ENCODE measurements at regions not wholly inside any gene's neighbourhood (a gene's known extent, or its start where the extent isn't known, plus 50 kb on each side); places are given as distances from the start of the nearest gene placed in this dataset.

DNA sequence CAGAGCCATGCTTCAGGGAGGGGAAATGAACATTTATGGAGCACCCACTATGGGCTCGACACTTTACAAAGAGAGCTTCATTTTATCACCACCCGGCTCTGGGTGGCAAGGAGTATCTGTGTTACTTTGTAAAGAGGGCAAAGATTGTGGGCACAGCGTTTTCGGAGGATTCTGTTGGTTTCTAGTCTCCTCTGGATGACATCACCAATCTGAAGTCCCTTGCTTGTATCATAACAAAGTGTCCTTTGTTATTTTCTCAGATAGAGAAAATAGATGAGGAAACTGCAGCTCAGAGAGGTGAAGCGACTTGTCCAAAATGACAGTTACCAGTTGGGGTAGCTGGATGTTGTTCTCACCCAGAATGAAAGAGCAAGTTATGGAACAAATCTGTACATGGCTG is 162.8 kb downstream of the GLI2 start:
- Histone ChIP-seq H3K27me3 (replicated peaks in 1 of 2; ENCODE audit: control insufficient read depth in 2 of 2, insufficient read depth in 2 of 2, low read length in 1 of 2) (peaks cover 0 to 4% of the 10 kb centered on the region in 2 experiments; a peak in 3 of 4 replicates), H3K4me3 (no peak overlapping the region), H4K20me1 (ENCODE audit: control insufficient read depth, insufficient read depth) (no peaks in the 10 kb centered on the region), H3K9ac (ENCODE audit: control insufficient read depth, insufficient read depth, low read length) (no peak overlapping the region), H3K79me2 (ENCODE audit: control insufficient read depth, insufficient read depth, low read length) (no peaks in the 10 kb centered on the region), H3K4me2 (ENCODE audit: control insufficient read depth, insufficient read depth) (no peak overlapping the region), H3K9me3 (replicated peaks; ENCODE audit: control insufficient read depth, insufficient read depth, low read length) (no peaks in the 10 kb centered on the region), H2AFZ (ENCODE audit: control insufficient read depth, low read depth, low read length) (no peak overlapping the region), H3K27ac (ENCODE audit: control insufficient read depth, insufficient read depth) (no peak overlapping the region), H3K4me1 (ENCODE audit: control insufficient read depth, insufficient read depth, low read length) (no peaks in the 10 kb centered on the region), H3K36me3 (ENCODE audit: control insufficient read depth in 2 of 2, insufficient read depth in 2 of 2, low read length in 1 of 2) (no peaks in the 10 kb centered on the region)
- 40% methylated on average over 5 of the region's 5 CpGs for WGBS (ENCODE audit: insufficient coverage, insufficient replicate concordance, low lambda C conversion rate, missing lambda C conversion rate)
- FAIRE-seq (no peak), DNase-seq (ENCODE audit: low read depth, low spot score) (no peak), ATAC-seq (no peak)
- POLR2A ChIA-PET: no interaction called here
- no TSS peak for BruUV-seq (replicated peaks)
- SMC1A ChIA-PET (ENCODE audit: uncharacterized antibody, unreplicated experiment): interaction anchor here (0.7 to 1.6 kb wide), 2 partner anchors 13 to 14 kb away, joined by 3 read pairs; no protein-coding TSS in a partner anchor
- CTCF ChIA-PET: no interaction called here
- intact Hi-C loops (cut with micrococcal nuclease; ENCODE audit: unreplicated experiment): no loop called here
- TF ChIP-seq, protein P1, sequence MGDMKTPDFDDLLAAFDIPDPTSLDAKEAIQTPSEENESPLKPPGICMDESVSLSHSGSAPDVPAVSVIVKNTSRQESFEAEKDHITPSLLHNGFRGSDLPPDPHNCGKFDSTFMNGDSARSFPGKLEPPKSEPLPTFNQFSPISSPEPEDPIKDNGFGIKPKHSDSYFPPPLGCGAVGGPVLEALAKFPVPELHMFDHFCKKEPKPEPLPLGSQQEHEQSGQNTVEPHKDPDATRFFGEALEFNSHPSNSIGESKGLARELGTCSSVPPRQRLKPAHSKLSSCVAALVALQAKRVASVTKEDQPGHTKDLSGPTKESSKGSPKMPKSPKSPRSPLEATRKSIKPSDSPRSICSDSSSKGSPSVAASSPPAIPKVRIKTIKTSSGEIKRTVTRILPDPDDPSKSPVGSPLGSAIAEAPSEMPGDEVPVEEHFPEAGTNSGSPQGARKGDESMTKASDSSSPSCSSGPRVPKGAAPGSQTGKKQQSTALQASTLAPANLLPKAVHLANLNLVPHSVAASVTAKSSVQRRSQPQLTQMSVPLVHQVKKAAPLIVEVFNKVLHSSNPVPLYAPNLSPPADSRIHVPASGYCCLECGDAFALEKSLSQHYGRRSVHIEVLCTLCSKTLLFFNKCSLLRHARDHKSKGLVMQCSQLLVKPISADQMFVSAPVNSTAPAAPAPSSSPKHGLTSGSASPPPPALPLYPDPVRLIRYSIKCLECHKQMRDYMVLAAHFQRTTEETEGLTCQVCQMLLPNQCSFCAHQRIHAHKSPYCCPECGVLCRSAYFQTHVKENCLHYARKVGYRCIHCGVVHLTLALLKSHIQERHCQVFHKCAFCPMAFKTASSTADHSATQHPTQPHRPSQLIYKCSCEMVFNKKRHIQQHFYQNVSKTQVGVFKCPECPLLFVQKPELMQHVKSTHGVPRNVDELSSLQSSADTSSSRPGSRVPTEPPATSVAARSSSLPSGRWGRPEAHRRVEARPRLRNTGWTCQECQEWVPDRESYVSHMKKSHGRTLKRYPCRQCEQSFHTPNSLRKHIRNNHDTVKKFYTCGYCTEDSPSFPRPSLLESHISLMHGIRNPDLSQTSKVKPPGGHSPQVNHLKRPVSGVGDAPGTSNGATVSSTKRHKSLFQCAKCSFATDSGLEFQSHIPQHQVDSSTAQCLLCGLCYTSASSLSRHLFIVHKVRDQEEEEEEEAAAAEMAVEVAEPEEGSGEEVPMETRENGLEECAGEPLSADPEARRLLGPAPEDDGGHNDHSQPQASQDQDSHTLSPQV (IDR thresholded peaks at IDR 0.05): no peak
- no peak for TF ChIP-seq RAD21 (IDR thresholded peaks at IDR 0.05; ENCODE audit: insufficient read depth, low read depth, low read length)
- no peak for TF ChIP-seq SPI1 (IDR thresholded peaks at IDR 0.05; ENCODE audit: borderline replicate concordance, insufficient read depth, low read depth, low read length)
- TF ChIP-seq RBBP5 (conservative IDR thresholded peaks at IDR 0.05): no peak
- TF ChIP-seq, protein P2, sequence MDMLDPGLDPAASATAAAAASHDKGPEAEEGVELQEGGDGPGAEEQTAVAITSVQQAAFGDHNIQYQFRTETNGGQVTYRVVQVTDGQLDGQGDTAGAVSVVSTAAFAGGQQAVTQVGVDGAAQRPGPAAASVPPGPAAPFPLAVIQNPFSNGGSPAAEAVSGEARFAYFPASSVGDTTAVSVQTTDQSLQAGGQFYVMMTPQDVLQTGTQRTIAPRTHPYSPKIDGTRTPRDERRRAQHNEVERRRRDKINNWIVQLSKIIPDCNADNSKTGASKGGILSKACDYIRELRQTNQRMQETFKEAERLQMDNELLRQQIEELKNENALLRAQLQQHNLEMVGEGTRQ (IDR thresholded peaks at IDR 0.05; ENCODE audit: borderline replicate concordance, low read depth, low read length): no peak
- no peak for TF ChIP-seq SREBF2 (IDR thresholded peaks at IDR 0.05; ENCODE audit: low read length)
- TF ChIP-seq, protein P3, sequence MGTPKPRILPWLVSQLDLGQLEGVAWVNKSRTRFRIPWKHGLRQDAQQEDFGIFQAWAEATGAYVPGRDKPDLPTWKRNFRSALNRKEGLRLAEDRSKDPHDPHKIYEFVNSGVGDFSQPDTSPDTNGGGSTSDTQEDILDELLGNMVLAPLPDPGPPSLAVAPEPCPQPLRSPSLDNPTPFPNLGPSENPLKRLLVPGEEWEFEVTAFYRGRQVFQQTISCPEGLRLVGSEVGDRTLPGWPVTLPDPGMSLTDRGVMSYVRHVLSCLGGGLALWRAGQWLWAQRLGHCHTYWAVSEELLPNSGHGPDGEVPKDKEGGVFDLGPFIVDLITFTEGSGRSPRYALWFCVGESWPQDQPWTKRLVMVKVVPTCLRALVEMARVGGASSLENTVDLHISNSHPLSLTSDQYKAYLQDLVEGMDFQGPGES (IDR thresholded peaks at IDR 0.05): no peak
- TF ChIP-seq SMAD1 (IDR thresholded peaks at IDR 0.05; ENCODE audit: low read depth, partially characterized antibody): no peak
- no peak for TF ChIP-seq RFX5 (IDR thresholded peaks at IDR 0.05; ENCODE audit: low read depth, low read length)
- no peak for TF ChIP-seq TCF3 (IDR thresholded peaks at IDR 0.05; ENCODE audit: borderline replicate concordance, insufficient read depth, low read depth, low read length)
- no peak for TF ChIP-seq ETV6 (conservative IDR thresholded peaks at IDR 0.05 in 1 of 2, IDR thresholded peaks at IDR 0.05 in 1 of 2; ENCODE audit: borderline replicate concordance in 1 of 2, low read depth in 1 of 2)
- no peak for TF ChIP-seq IRF4 (IDR thresholded peaks at IDR 0.05; ENCODE audit: low read depth, low read length)
- TF ChIP-seq TCF7 (IDR thresholded peaks at IDR 0.05; ENCODE audit: borderline replicate concordance): no peak
- no peak for TF ChIP-seq CBX5 (IDR thresholded peaks at IDR 0.05; ENCODE audit: low read depth)
- no peak for TF ChIP-seq HDAC6 (IDR thresholded peaks at IDR 0.05; ENCODE audit: unreplicated experiment)
- in situ Hi-C loops (cut with MboI): no loop called here
- RAD21 ChIA-PET (ENCODE audit: unreplicated experiment): no interaction called here
